ENCODE measurements at regions not wholly inside any gene's neighbourhood (a gene's known extent, or its start where the extent isn't known, plus 50 kb on each side); places are given as distances from the start of the nearest gene placed in this dataset.

- no peaks in the 10 kb centered on the region for H3K4me1 ChIP-seq (ENCODE audit: control insufficient read depth in 2 of 3, insufficient read depth in 2 of 3, low read depth in 1 of 3, low read length in 3 of 3)
- H3K4me3 ChIP-seq (ENCODE audit: low read length in 3 of 3): no peak overlapping the region
- FAIRE-seq (no peak), DNase-seq (no peak)
- intact Hi-C loops (cut with DNase I): no loop called here
- no peaks in the 10 kb centered on the region for H3K36me3 ChIP-seq (ENCODE audit: control insufficient read depth in 2 of 3, insufficient read depth in 3 of 3, low read length in 3 of 3)
- H3K27ac ChIP-seq (ENCODE audit: low read depth in 2 of 2, low read length in 2 of 2): no peak overlapping the region
- H3K9ac ChIP-seq (ENCODE audit: low read length in 3 of 3): no peak overlapping the region
- H3K27me3 ChIP-seq (ENCODE audit: control insufficient read depth, insufficient read depth, low read length): no peaks in the 10 kb centered on the region
- H3K9me3 ChIP-seq (ENCODE audit: control insufficient read depth in 2 of 3, insufficient read depth in 1 of 3, low read length in 3 of 3): peaks cover 0 to 8% (median 0%) of the 10 kb centered on the region in 3 donors
- TF ChIP-seq CTCF (IDR thresholded peaks at IDR 0.05; ENCODE audit: borderline replicate concordance, extremely low read depth, insufficient read depth): no peak
Measured at GRCh38 chr2:160672211-160672610, 178.6 kb upstream of the RBMS1 start.

GRCh38 chr2:160674146-160674750, 180.6 kb upstream of the RBMS1 start:
- TF ChIP-seq CTCF (IDR thresholded peaks at IDR 0.05; ENCODE audit: borderline replicate concordance, extremely low read depth, insufficient read depth): no peak
- Histone ChIP-seq H3K27me3 (ENCODE audit: control insufficient read depth, insufficient read depth, low read length) (no peaks in the 10 kb centered on the region), H3K9me3 (ENCODE audit: control insufficient read depth in 2 of 3, insufficient read depth in 1 of 3, low read length in 3 of 3) (peaks cover 0 to 8% (median 0%) of the 10 kb centered on the region in 3 donors), H3K4me1 (ENCODE audit: control insufficient read depth in 2 of 3, insufficient read depth in 2 of 3, low read depth in 1 of 3, low read length in 3 of 3) (no peaks in the 10 kb centered on the region), H3K9ac (ENCODE audit: low read length in 3 of 3) (no peak overlapping the region), H3K36me3 (ENCODE audit: control insufficient read depth in 2 of 3, insufficient read depth in 3 of 3, low read length in 3 of 3) (no peaks in the 10 kb centered on the region), H3K27ac (ENCODE audit: low read depth in 2 of 2, low read length in 2 of 2) (no peak overlapping the region), H3K4me3 (ENCODE audit: low read length in 3 of 3) (no peak overlapping the region)
- intact Hi-C loops (cut with DNase I): no loop called here
- FAIRE-seq (no peak), DNase-seq (no peak)

GRCh38 chr2:160679686-160680085, 186.1 kb upstream of the RBMS1 start:
- no peak overlapping the region for H3K4me3 ChIP-seq (ENCODE audit: low read length in 3 of 3)
- intact Hi-C loops (cut with DNase I): no loop called here

More at GRCh38 chr2:160679686-160680085, 186.1 kb upstream of the RBMS1 start:
- H3K36me3 ChIP-seq (ENCODE audit: control insufficient read depth in 2 of 3, insufficient read depth in 3 of 3, low read length in 3 of 3): no peaks in the 10 kb centered on the region
- no peak overlapping the region for H3K27ac ChIP-seq (ENCODE audit: low read depth in 2 of 2, low read length in 2 of 2)
- no peak overlapping the region for H3K9ac ChIP-seq (ENCODE audit: low read length in 3 of 3)
- no peak for FAIRE-seq
- H3K4me1 ChIP-seq (ENCODE audit: control insufficient read depth in 2 of 3, insufficient read depth in 2 of 3, low read depth in 1 of 3, low read length in 3 of 3): no peaks in the 10 kb centered on the region
- TF ChIP-seq CTCF (IDR thresholded peaks at IDR 0.05; ENCODE audit: borderline replicate concordance, extremely low read depth, insufficient read depth): no peak
- H3K9me3 ChIP-seq (ENCODE audit: control insufficient read depth in 2 of 3, insufficient read depth in 1 of 3, low read length in 3 of 3): peaks cover 0 to 11% (median 0%) of the 10 kb centered on the region in 3 donors
- DNase-seq: no peak
- H3K27me3 ChIP-seq (ENCODE audit: control insufficient read depth, insufficient read depth, low read length): no peaks in the 10 kb centered on the region
